Lower lobe of right lung (tissue), 2 donors: ENCODE measurements at regions not wholly inside any gene's neighbourhood (a gene's known extent, or its start where the extent isn't known, plus 50 kb on each side); places are given as distances from the start of the nearest gene placed in this dataset.
A peak's percentile ranks its signal among the peaks of the same experiment; 100 is the strongest.
"Not testable (repeated sequence)": the region's sequence is repeated elsewhere in the genome, so short reads cannot be mapped to it uniquely, and the experiment has no call there.

Experiments used
- ATAC-seq, 2 donors: fragments of 200-7000 bp; cut with Tn5 transposase; one replicate each; pipeline ENCODE4 v1.9.1; 2020 to 2022; ENCODE audit warnings: mild to moderate bottlenecking in 2 of 2, moderate library complexity in 2 of 2
- DNase-seq: peaks from one replicate; pipeline ENCODE4 v3.0.0-alpha.2; 2020
- H3K27ac ChIP-seq: fragments of 200-600 bp; one replicate; pipeline ENCODE4 v1.8.0; 2022
- H3K27me3 ChIP-seq: fragments of 200-600 bp; one replicate; pipeline ENCODE4 v1.8.0; 2022; ENCODE audit warnings: low read depth
- H3K36me3 ChIP-seq: fragments of 200-600 bp; one replicate; pipeline ENCODE4 v1.8.0; 2022; ENCODE audit warnings: mild to moderate bottlenecking
- H3K4me1 ChIP-seq: fragments of 200-600 bp; one replicate; pipeline ENCODE4 v1.8.0; 2022
- H3K4me3 ChIP-seq: fragments of 200-600 bp; one replicate; pipeline ENCODE4 v1.8.0; 2022; ENCODE audit warnings: mild to moderate bottlenecking
- H3K9me3 ChIP-seq: fragments of 200-600 bp; one replicate; pipeline ENCODE4 v1.8.0; 2022
- CTCF ChIP-seq: fragments of 200-600 bp; IDR thresholded peaks from one replicate; pipeline ENCODE4 v1.8.0; 2022; ENCODE audit warnings: antibody characterized with exemption, mild to moderate bottlenecking
- intact Hi-C: fragments of 100-400 bp; cut with DNase I; formaldehyde crosslinking; loops from one replicate; pipeline ENCODE4 v1.11.0; 2022
- donor health status: DM: no; HTN: yes; CAD: no; lungs with severe emphysema.

GRCh38 chr12:131271724-131272123 is 318.0 kb downstream of the ADGRD1 start:
- Histone ChIP-seq H3K27me3 (no peaks in the 10 kb centered on the region), H3K27ac (no peak overlapping the region), H3K4me1 (no peaks in the 10 kb centered on the region), H3K36me3 (no peaks in the 10 kb centered on the region), H3K9me3 (no peaks in the 10 kb centered on the region), H3K4me3 (no peak overlapping the region)
- ATAC-seq (no peak), DNase-seq (no peak)
- intact Hi-C loops: no loop called here
- TF ChIP-seq CTCF: no peak

- H3K9me3 ChIP-seq, H3K27me3 ChIP-seq, DNase-seq, intact Hi-C loops, H3K36me3 ChIP-seq, H3K27ac ChIP-seq, ATAC-seq, H3K4me1 ChIP-seq, H3K4me3 ChIP-seq: not testable (repeated sequence)
Measured at GRCh38 chr12:131272283-131272814, 318.6 kb downstream of the ADGRD1 start.

DNA sequence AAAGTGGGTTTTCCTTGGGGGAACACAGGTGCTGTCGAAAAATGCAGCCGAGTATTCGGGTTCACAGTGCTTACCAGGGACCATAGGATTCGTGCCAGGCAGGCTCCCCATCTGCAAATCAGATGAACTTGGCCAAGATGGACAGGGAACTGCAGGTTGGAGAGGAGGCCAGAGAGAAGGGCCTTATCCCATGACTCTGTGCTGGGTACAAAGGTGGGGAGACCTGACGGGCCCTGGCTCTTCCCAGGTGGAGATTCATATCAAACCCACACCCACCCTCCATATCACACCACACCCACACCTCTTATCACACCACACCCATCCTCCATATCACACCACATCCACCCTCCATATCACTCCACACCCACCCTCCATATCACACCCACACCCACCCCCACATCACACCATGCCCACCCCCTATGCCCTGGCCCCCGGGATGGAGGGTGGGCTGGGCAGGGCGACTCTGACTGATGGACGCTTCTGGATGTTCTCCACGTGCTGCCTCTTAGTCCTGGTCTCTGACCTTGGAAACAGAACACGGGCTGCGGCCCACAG is 319.7 kb downstream of the ADGRD1 start:
- Histone ChIP-seq H3K27me3 (no peaks in the 10 kb centered on the region), H3K27ac (no peak overlapping the region), H3K4me3 (no peak overlapping the region), H3K36me3 (no peaks in the 10 kb centered on the region), H3K9me3 (no peaks in the 10 kb centered on the region), H3K4me1 (no peaks in the 10 kb centered on the region)
- TF ChIP-seq CTCF: no peak
- intact Hi-C loops: no loop called here
- ATAC-seq: no peak
- no peak for DNase-seq

GRCh38 chr12:131274061-131274460 is 320.4 kb downstream of the ADGRD1 start:
- Histone ChIP-seq H3K27me3 (no peaks in the 10 kb centered on the region), H3K4me3 (no peak overlapping the region), H3K4me1 (no peaks in the 10 kb centered on the region), H3K27ac (no peak overlapping the region), H3K36me3 (no peaks in the 10 kb centered on the region), H3K9me3 (no peaks in the 10 kb centered on the region)
- no peak for ATAC-seq
- intact Hi-C loops: no loop called here
- TF ChIP-seq CTCF: no peak
- peak; percentile 33 for DNase-seq

DNA sequence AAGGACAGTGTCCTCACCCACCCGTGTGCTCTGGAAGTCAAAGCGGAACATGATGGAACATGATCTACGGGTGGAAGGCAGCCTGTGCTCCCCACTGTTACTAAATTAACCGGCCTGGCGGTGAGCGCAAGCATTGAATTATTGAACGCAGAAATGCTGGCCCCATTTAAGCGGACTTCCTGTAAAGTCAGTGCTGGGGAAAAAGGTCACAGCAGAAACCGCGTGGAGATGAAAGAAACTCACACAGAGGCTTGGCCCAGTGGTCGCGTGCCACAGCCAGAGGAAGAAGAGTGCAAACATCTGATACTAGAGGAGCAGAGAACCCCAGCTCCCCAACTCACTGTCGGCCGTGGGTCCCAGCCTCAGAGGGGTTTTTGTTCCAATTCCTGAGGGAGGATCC is 321.2 kb downstream of the ADGRD1 start:
- DNase-seq (peak; percentile 19), ATAC-seq (no peak)
- Histone ChIP-seq H3K27ac (no peak overlapping the region), H3K9me3 (no peaks in the 10 kb centered on the region), H3K27me3 (no peaks in the 10 kb centered on the region), H3K4me3 (no peak overlapping the region), H3K4me1 (no peaks in the 10 kb centered on the region), H3K36me3 (no peaks in the 10 kb centered on the region)
- no peak for TF ChIP-seq CTCF
- intact Hi-C loops: no loop called here

GRCh38 chr12:131275824-131276223 is 322.1 kb downstream of the ADGRD1 start:
- ATAC-seq (no peak), DNase-seq (peak; percentile 22)
- Histone ChIP-seq H3K4me1 (no peaks in the 10 kb centered on the region), H3K27me3 (peaks cover 4% of the 10 kb centered on the region), H3K36me3 (no peaks in the 10 kb centered on the region), H3K27ac (no peak overlapping the region), H3K9me3 (no peaks in the 10 kb centered on the region), H3K4me3 (no peak overlapping the region)
- intact Hi-C loops: no loop called here
- no peak for TF ChIP-seq CTCF
